DMS53 (cell line): ENCODE measurements at regions not wholly inside any gene's neighbourhood (a gene's known extent, or its start where the extent isn't known, plus 50 kb on each side); places are given as distances from the start of the nearest gene placed in this dataset.
"Not testable (repeated sequence)": the region's sequence is repeated elsewhere in the genome, so short reads cannot be mapped to it uniquely, and the experiment has no call there.

Experiments used
- DNase-seq: peaks from one replicate; lab custom pipeline; 2025; lab: John Stamatoyannopoulos, UW

DNA sequence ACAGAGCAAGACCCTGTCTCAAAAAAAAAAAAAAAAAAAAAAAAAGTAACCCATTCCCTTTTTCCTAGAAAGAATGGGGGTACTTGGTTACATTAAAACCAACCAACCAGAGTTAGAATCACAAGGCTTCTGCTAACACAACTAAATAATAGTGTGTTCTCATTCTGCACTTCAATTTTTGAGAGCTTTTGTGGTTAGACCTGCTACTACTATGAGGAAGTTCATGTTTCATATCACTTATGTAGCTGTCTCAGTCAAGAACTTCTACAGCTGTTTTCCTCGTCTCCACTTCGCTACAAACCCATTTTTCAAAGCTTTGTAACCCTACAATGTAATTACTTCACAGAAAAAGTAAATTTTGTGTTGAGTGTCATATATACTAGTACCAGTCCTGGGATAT is 58.3 kb downstream of the PDHA2 start:
- peak; percentile 2 for DNase-seq

DNA sequence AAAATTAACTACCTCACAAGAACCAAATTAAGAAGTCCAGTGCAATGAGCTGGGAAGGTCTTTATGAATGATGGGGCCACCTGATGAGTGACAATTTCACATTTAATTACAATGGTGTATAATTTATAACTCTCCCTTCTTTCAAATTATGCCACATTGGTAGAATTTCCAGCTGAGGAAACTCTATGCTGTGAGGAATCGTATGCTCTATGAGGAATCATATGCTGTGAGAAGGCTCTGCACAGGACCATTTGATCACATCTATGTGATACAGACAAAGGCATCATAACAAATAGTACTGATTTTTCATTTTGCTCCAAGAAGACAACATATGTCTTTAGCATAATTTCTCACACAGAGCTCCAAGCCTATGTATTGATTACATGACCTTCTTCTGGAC is 69.3 kb downstream of the PDHA2 start:
- DNase-seq, result no peak

DNA sequence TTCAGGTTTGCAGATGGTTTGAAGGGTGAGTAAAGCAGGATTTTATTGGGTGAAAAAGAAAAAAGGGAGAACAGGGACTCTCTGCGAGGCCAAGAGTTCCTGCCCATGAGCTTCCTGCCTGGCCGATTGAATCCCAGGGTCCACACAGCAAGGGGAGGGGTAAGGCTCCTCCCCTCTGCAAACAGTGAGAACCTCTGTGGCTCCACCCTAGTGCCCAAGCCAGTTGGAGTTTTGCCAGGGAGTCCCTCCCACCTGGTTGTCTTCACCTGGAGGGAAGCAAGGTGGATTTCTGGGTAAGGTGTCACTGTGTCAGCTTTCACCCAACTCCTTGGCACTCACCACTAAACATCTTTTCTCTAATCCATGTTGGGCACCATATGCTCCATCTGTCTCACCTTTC is 70.9 kb downstream of the PDHA2 start:
- DNase-seq, result no peak

DNA sequence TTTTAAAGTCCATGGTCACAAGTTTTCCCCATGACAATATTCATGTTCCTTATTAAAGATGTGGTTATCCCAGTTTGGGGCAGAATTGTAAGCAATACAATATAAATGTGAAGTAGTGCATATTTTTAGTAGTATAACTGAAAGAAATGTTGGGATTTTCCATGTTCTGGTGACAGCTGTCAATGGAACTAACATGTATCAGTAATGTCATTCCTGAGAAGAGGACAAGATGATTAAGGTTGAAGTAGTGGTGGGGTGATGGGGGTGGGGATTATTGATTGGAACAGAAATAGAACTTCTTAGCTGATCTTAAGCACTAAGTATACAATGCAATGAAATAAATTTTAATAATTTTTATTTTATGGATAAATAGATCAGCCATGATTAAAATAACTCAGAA is 81.6 kb downstream of the PDHA2 start:
- no peak for DNase-seq

DNA sequence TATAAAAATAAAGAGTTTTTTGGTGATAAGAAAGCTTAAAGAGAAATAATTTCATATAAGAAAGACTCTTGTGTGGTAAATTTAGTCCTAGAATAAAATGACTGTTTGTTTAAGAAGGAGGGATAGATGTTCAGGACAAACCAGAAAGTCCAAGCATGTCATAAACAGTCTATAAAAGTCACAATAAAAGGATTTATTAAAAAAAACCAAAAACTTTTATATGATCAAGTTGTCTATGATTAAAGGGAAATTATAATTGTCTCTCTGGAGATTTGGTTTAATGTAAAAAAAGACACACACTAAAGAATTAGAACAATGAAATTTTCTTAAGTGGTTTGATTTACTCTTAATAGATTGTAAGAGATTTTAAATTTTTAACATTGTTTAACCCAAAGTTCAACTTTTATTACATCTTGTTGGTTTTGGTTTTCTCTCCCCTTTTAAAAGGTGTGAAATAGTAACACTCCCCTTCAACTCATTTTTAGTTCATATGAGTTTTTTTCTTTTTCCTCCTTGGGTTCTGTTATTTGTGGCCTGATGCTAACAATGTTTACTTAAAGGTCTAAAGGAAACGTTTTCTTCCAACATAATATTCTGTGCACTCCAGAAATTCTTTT is 89.7 kb downstream of the PDHA2 start:
- peak; percentile 36 for DNase-seq

DNA sequence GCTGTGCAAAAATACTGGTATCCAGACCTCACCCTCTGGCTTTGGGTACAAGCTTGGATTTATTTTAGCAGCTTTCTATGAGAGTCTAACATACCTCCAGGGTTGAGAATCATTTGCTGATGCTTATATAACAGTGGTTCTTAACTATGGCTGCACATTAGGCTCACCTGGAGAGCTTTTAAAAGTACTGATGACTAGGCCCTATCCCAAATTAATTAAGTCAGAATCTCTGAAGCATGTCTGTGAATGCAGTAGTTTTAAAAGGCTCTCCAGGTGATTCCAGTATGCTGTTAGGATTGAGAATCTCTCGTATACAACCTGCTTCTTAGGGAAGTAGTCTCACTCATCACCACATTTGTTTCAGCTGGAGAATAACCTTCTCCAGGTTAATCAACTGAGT is 99.2 kb downstream of the PDHA2 start:
- no peak for DNase-seq

DNA sequence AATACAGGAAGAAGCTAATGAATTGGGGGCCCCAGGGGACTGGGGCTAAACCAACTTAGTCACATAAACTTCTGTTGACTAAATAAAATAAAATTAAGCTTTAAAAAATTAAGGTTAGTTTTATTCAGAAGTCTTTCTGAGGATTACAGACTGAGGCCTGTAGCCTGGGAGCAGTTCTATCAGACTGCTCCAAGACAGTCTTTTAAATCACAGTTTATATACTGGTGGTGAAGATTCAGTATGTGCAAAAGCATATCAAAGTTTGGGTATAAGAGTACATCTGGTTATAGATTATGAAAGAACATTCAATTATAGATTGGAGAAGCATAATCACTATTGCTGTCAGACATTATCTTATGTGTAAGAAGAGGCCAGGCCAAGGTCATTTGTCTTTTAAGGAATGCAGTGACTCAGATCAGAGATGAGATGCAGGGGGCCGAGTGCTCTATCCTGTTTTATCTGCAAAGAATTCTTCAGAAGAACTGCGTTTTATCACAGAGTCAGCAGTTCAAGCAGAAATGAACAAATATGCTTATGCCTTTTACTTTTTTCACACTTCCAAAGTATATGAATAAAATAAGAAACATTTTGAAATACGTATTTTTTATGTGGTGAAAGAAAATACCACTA is 109.4 kb downstream of the PDHA2 start:
- DNase-seq, result no peak

DNA sequence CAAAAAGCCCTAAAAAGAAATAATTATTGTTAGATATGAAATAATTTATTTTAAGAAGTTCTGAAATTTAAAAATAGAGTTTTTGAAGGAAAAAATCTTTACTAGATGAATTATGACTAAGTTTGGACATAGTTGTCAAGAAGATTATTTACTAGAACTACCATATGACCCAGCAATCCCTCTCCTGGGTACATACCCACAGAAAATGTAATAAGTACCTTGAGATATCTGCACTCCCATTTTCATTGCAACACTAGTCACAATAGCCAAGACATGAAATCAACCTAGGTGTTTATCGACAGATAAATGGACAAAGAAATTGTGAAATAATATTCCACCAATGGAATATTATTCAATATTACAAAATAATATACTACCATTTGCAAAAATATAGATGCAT is 109.9 kb downstream of the PDHA2 start:
- DNase-seq, result no peak

DNA sequence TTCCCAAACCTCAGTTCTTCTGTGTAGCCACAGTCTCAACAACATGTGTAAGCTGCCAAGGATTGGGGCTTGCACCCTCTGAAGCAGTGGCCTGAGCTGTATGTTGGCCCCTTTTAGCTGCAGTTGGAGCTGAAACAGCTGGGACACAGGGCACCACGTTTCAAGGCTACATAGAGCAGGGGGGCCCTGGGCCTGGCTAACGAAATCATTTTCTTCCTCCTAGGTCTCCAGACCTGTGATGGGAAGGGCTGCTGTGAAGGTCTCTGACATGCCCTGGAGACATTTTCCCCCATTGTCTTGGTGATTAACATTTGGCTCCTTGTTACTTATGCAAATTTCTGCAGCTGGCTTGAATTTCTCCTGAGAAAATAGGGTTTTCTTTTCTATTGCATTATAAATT is 112.6 kb downstream of the PDHA2 start:
- DNase-seq, result not testable (repeated sequence)

DNA sequence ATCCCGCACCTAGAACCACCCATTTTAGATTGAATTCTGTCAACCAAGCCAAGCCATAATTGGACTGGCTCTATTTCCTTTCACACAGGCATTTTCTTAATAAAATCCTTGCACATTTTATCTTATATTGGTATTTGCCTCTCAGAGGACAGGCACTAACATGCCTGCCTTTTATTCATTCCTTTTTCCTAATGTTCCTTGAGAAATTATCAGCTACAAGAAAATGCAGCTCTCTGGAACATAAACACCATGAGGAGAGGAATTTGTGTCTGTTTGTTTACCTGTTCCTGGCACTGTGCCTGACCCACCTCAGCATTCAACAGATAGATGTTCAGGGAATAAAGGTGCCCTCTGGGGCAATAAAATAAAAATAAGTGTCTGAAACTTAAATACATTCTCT is 116.2 kb downstream of the PDHA2 start:
- DNase-seq, result no peak

DNA sequence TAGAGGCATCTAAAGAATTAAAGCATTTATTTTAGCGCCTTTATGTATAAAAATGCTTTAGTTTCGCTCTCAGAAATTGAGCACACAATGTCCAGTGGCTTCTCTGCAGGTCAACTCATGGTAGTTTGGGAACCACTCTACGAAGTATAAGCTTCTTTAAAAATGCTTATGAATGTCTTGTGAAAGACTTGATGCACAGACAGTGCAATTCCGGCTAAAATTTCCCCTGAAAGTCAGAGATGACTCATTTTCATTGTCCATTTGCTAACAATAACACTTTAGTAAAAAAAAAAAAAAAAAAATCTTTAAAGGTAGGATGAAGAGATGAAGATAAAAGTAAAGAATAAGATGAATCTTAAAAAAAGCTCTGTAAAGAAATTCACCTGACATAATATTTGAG is 117.2 kb downstream of the PDHA2 start:
- no peak for DNase-seq

DNA sequence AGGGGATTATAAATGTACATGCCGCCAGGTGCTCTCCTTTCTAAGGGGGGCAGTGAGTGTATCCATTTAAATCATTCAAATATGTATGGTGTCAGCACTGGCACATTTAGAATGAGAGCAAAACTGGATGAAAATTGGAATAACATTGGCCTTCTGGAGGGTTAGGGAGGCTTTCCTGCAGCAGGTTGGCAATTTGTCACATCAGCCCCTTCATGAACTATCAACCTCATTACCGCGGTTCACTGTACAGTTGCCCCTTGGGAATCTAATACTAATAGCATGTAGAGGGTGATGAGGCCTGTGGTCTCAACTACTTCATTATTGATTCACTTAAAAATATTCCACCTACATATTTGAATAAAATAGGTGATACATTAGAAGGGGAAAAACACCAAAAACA is 117.9 kb downstream of the PDHA2 start:
- no peak for DNase-seq

DNA sequence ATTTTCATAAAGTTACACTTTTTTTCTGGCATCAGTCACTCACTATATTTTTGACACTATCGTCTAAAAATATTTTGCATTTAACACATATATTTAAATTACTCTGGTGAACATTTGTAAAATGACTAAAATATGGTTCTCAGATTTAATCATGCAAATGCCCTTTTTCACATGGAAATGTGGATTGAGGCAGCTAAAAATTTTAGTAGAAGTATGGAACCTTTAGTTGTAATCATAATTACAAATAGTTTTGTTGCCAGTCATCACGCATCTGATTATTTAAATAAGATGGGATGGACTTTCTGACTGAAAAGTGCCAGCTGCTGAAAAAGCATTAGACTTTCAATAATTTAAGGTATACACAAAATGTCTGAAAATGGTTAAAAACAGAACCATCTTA is 119.3 kb downstream of the PDHA2 start:
- no peak for DNase-seq

DNA sequence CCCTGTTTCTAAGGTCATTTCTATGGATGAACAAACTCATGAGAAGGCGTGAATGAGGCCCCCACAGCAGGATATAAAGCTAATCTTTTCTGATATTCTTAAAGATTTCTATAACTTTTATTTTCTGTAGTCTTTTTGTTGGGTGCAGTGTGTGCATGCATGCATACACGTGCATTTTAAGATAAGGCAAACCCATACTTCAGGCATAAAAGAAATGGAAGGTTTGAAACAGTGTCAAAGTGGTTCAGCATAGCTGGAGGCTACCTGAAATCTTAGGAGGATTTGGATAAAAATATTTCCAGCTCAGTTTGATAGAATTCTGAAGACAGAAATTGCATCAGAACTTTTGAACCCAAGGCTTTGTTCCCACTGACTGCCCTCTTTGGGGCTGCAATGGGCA is 119.7 kb downstream of the PDHA2 start:
- DNase-seq, result no peak

DNA sequence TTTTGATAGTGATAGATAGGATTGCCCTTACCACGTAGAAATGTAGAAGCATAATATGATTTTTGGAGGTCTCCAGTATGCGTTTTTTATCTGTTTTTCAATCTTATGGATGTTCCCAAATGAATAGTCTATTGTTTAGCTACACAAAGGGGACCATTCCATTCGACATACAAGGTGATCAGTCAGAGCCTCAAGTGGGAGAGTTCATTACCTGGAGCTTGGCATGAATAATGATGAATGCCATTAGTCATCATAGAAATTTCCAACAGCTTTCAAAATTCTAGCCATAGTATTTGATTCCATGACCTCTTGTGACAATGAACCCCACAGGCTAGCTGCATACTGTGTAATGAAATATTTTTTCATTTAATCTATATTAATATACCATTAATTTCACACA is 123.6 kb downstream of the PDHA2 start:
- no peak for DNase-seq

DNA sequence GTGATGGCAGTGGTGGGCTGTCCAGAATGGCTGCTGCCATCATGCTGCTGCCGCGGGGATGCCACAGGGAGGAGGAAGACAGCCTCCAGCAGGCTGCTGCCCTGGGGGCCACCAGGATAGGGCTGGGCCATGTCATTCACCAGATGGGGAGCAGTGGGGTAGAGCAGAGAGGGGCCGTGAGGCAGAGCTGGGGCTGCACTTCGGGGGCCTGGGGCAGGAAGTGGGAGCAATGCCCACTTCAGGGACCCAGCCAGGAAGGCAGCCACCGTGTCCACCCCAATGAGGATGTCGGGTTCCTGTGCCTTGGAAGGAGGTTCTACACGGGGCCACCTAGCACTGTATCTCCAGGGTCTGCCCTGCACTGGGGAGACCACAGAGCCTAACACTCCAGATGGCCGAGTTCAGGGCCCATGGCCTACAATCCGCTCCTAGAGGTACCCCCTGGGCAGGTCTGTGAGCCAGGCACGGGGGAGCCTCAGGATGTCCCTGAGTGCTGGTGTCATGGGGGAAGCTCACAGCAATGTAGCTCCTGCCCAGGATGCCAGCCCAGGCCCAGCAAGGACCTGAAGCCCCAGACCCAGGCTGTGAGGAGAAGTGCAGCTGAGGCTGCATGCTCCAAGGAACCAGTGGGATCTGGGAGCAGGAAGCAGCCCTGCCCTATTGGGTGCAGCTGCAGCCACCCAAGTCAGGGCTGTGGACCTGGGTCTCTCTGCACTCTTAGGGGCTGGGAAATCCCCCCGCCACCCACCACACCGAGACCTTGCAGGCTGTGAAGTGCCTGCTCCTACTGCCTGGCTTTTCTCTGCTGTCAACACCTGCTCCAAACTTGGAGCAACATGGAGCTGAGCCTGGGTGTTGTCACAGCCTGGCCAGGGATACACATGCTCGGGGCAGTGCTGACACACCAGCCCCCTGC is 140.3 kb downstream of the PDHA2 start:
- DNase-seq, result no peak

DNA sequence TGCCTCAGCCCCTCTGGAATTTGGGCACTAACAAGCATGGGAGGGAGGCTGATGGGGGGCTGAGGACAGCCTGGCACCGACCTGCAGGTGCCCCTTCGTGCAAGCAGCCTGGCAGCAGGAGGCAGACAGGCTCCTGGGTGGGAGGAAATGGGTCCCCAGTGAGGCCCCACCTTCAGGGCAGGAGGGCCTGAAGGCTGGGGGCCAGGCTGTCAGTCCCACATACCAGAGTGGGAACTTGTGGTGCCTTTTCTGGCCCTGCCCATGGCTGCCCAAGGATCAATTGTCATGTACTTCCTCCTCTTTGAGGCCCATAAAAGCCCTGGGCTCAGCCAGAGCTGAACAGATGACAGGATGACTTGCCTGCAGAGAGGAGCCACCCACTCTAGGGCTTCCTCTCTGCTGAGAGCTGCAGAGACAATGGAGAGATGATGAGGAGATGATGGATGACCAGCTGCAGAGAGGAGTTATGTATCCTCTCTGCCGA is 141.0 kb downstream of the PDHA2 start:
- peak; percentile 6 for DNase-seq

DNA sequence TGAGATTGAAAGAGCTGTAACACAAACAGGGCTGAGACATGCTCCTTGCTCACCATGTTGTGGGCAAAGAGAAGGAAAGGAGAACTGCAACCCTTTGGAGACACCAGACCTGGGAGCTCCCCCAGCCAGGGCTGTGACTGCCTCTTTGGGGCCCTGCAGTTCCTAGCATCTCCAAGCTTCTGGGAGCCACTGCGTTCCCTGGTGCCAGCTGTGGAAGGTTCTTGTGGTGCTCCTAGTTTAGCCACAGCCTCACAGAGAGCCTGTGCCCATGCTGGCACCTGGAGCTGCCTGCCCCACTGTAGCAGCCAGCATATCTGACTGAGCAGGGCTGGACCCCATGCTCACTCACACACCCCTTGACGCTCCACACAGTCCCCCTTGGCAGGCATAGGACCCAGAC is 141.7 kb downstream of the PDHA2 start:
- no peak for DNase-seq

DNA sequence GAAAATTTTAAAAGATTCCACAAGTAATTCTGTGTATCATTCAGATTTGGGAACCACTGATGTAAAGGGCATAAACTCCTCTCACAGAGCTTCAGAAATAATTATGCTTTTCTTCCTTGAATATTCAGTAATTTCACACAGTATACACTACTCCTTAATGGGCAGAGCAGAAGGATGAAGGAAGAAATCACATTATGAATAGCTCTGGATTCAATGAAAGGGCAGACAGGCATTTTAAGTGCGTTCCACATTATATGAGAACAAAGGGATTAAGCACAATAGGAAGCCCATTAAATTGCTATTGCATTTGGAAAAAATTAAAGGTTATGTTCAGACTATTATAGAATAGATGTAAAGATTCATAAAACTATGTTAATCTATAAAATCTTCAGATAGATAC is 142.6 kb downstream of the PDHA2 start:
- no peak for DNase-seq

DNA sequence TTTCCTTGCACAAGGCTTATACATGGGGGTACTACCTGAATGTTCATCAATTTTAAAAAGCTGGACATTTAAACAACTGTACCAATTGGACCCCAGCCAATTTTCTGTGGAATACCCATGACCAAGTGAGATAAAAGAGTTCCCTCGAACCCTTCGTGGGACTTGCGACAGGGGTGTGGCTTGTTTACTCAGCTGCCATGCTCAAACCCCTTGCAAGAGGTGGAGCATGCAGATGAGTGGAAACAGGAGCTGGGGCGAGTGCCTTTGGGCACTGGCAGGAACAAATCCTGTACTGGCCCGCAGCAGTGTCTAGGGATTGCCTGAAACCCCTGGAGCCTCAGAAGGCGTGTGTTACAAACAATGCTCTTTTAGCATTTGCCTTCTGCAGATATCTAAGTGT is 144.2 kb downstream of the PDHA2 start:
- DNase-seq, result peak; percentile 16

DNA sequence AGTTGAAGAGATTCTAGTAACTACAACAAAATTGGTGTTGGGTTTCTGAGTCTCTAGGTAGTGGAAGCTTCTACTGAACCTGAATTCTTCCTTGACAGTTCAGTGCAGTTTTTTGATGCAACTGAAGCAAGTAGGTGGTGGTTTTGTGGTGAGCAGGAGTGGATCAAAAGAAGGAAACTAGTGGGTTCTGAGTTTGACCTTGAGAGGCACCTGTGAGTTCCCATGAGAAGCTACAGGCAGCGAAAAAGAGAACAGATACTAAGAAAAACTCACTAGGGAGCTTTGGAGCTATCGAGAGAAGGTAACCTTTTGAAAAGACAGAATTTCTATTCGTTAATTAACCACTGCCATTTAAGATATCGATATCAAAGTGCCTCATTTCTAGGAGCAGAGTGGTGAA is 145.2 kb downstream of the PDHA2 start:
- no peak for DNase-seq

DNA sequence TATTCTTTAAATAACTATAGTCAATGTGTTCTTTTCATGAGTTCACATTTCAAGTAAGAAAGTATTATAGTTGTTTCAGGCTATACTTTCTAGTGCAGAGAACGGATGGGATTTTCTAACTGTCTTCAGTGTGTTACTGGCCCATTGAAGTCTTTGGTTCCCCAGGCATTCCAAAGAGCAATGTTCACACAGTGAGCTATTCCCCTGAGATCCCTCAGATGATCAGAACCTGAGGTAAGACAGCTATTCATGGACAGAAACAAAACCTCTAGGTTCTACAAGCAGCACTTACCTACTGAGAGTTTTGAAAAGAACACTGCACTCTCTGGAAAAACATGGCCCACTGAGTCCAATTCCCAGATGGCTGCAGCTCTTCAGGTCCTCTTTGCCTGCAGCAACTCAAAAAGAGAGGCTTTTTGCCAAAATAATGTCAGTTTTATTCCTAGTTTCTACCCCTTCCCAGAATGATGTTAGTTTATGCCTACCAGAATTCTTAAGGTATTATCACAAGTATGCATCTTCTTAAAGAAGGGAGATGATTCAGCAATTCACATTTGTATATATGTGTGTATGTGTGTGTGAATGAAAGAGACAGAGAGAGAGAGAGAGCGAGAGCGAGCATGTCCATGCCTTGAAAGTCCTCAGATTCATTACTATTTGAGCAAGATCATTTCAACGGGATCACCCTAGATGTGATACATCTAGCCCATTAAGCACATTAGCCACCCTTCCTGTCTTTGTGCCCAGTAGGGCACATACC is 146.1 kb downstream of the PDHA2 start:
- DNase-seq, result no peak
